ENCODE measurements at regions not wholly inside any gene's neighbourhood (a gene's known extent, or its start where the extent isn't known, plus 50 kb on each side); places are given as distances from the start of the nearest gene placed in this dataset.
"Not testable (repeated sequence)": the region's sequence is repeated elsewhere in the genome, so short reads cannot be mapped to it uniquely, and the experiment has no call there.

DNA sequence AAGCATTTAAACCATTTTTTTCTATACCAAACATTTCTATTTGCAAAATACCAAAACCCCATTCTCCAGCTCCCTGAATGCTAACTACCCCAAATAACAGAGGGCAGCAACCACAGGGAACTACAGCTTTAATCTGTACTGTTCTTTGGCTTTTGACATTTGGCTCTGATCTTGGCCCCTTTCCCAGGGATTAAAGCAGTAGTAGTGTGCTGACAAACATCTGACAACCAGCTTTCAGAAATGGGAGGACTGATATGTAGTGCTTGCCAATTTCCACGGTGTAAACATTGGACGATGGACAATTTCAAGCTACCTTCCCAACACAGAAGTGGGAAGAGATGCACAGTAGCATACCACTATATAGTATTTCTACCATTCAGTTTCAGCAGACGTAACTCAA is 88.4 kb upstream of the TEAD1 start:
- DNase-seq (ENCODE audit: extremely low read depth, low read depth), result no peak

DNA sequence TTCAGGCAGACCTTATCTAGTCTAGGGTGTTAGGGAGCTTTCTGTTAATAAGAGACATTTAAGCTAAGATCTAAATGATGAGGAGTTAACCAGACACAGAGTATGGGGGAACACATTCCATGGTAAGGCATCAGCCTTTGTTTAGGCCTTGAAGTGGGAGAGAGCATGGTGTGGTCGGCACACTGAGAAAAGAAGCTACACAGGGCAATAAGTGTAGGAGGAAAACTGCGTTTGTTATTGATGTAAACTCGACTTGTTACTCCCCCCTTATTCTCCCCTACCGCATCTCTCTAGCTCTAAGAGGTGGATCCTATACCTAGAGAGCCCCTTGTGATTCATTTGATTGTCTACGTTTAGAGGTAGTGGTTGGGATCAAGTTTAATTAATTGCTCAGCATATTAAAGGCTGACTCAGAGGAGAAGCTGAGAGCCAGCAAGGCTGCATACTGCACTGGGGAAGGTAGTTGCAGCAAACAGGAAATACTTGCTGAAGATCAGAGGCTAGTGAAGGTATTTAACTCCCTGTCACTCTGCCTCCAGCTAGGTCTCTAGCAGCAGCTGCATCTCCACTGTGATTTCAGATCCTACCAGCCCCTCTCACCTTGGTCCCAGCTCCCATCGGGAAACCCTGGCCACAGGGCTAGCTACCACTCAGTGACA is 86.8 kb upstream of the TEAD1 start:
- DNase-seq (ENCODE audit: extremely low read depth, low read depth), result no peak

DNA sequence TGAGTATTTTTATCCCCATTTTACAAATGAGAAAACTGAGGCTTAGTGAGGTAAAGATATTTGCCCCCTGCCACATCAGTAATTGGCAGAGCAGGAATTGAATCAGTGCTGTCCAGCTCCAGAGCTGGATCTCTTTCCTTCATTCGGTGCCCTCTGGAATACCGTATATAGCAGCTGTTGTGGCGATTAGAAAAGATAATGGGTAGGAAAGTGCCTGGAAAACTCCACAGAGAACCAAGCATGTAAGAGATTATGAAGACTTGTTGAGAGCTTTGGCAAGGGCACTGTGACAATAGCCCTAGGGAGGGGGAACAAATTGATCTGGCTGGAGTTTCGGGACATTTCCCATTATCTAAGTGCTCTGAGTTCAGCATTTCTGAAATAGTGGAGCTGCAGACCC is 82.5 kb upstream of the TEAD1 start:
- no peak for DNase-seq (ENCODE audit: extremely low read depth, low read depth)

DNA sequence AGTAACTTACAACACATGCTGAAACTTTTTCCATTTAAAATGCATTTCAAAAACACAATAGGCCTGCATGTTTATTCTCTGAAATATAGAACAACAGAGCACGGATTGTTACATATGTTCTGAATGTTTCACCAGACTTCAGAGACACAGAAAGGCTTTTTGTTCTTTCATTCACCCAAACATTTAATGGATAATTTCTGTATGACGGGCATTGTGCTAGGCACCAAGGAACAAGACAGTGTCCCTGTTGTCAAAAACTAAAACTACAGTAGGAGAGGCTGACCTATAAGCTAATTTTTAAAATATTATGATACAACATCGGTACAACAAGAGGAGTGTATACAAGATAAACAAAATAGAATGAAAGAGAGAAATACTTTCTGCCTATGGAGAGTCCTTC is 81.9 kb upstream of the TEAD1 start:
- no peak for DNase-seq (ENCODE audit: extremely low read depth, low read depth)

DNA sequence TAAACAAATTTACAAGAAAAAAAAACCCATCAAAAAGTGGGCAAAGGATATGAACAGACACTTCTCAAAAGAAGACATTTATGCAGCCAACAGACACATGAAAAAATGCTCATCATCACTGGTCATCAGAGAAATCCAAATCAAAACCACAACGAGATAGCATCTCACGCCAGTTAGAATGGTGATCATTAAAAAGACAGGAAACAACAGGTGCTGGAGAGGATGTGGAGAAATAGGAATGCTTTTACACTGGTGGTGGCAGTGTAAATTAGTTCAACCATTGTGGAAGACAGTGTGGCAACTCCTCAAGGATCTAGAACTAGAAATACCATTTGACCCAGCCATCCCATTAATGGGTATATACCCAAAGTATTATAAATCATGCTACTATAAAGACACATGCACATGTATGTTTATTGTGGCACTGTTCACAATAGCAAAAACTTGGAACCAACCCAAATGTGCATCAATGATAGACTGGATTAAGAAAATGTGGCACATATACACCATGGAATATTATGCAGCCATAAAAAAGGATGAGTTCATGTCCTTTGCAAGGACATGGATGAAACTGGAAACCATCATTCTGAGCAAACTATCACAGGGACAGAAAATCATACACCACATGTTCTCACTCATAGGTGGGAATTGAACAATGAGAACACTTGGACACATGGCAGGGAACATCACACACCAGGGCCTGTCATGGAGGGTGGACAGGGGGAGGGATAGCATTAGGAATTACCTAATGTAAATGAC is 79.0 kb upstream of the TEAD1 start:
- not testable (repeated sequence) for DNase-seq (ENCODE audit: extremely low read depth, low read depth)

DNA sequence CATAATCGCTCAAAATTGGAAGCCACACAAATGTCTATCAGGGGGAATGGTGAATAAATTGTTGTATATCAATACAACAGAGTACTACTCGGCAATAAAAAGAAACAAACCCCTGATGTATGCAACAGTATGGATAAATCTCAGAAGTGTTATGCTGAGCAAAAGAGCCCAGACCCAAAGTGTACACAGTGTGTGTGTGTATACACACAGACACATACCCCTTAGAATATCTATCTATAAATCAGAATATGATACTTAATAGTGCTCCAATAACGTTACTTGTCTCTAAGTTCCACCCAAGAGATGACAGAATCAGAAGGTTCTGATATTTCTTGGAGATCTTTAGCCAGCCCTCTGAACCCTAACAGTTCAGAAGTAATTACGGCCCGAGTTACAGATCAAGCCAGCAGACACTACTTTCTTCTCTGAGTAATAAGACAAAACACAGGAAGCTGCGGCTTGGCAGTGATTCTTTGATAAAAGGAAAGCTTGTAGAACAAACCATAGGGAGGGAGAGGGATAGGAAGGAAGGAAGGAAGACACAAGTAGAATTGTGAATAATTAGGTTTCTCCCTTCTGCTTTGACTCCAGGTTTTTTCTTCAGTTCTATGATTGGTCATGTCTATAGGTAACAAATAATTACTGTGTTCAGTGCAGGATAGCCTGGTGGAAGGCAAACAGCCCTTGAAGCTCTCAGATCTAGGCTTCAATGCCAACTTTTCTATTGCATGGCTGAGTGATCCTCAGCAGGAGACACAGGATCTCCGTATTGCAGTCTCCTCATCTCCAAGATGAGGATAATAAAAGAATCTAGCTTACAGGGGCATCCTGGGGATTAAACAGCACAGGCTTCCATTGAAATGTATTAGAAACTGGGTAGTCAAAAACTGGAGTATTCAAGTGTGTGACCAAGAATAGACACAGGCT is 75.6 kb upstream of the TEAD1 start:
- no peak for DNase-seq (ENCODE audit: extremely low read depth, low read depth)

DNA sequence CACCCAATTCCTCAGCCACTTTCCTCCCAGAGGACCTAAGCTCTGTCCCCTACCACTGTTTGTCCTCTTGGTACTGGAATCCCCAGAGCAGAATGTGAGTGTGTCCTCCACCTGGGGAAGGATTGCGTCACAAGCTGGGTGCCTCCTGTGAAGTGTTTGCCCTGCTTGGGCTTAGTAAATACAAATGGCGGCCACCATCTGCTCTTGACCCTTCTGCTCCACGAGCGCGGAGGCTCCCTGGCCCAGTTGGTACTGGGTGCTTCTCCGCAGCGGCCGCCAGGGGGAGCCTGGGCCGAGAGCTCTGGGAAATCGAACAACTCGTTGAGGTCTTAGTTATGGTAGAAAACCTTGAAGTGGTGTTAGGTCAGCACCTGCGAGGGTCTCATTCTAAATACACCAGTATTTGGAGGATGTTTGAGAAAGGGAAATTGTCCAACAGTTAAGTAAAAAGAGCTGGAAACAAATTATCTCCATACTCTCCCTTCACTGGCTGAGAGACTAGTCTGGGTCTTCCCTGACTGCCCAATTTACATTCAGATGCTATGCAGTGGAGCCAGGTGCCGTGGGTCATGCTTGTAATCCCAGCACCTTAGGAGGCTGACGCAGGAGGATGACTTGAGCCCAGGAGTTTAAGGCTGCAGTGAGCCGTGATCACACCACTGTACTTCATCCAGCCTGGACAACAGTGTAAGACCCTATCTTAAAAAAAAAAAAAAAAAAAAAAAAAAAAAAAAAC is 74.6 kb upstream of the TEAD1 start:
- DNase-seq (ENCODE audit: extremely low read depth, low read depth), result peak; percentile 26

DNA sequence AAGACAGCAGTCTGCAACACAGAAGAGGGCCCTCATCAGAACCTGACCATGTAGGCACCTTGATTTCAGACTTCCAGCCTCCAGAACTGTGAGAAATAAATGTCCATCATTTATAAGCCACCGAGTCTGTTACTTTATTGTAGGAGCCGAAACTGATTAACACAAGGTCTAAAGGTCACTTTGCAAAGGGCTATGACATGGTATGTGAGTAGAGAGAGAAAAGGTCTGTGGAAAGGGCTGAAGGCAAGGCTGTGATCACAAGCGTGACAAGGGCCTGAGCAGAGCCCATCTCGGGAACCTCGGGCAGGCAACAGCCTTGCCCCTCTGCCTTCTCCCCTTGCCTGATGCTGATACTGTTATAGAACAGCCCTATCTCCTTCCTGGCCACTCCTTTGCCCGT is 73.4 kb upstream of the TEAD1 start:
- no peak for DNase-seq (ENCODE audit: extremely low read depth, low read depth)

DNA sequence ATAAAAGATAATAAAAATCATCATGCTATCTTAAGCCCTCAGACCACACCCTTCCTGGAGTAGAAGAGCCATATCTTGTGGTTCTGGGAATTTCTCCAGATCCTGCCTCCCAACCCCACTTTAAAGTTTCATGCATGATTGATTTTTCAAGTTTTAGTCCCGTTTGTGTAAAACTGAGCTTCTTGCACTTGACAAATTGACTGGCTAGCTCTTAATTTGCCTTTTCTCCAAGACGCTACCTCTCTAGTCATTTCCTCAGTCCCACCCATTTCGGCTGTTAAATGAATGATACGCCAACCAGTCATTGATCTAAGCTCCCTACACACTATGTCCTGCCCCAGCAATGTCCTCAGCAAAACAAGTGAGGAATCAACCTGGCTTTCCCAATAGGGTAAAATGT is 71.8 kb upstream of the TEAD1 start:
- DNase-seq (ENCODE audit: extremely low read depth, low read depth), result no peak

DNA sequence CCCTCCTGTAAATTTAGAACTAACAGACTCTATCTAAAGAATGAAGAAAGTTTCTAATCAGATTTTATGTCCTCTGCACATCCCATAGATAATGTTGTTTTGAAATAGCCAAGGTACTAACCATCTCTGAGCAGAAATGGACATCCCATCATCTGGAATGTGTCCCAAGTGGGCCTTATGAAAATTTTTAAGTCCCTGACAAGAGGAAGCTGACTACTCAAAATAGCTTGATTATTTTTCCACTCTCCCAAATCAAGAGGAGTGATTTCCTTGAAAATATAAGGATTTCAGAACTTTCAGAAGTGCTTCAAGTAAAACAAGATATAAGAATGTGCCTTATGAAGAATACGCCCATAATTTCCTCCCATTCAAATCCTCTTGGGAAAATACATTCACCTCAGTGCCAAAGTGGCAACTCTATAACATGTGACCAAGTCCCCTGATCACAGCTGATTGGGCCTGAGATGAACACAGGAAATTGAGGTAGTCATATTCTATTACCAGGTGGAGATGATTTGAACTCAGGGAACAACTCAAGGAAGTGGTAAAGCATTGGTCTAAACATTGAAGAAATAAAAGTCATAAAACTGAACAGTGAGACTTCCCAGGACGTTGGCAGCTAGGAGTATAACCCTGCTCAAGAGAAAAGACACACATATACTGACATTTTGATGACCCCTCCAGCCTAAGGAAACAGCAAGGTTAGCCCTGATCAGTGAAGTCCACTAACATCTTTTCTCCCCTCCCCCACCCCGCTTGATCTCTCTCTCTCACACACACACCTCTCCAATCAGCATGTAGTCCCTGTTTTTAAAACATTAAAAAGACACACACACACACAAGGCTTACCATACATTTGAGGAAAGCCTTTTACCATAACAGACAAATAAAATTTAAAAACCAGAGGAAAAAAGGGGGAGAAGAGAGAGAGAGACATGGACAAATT is 70.8 kb upstream of the TEAD1 start:
- no peak for DNase-seq (ENCODE audit: extremely low read depth, low read depth)

DNA sequence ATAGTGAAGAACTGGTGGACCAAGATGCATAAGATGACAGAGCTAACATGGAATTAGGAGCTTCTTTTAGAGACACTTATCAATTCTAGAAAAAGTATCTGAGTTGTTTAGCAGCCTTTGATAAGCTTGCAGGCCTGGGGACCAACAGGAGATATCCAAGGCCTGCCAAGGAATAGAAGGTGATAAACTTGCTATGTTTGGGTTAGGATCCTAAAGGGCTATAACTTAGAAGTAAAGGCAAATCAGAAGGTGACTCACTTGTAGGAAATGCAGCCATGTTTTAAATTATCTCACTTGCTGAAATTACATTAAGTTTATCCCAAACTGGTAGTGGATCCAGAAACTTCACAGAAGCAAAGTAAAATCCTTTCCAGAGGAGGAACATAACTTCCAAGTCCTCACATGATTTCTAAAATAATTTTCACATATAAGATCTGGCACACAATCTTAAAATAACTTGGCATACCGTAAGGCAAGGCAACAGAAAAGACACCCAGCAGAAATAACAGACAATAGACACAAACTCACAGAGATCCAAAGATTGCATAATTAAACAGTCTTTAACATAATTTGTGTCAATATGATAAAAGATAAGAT is 69.6 kb upstream of the TEAD1 start:
- DNase-seq (ENCODE audit: extremely low read depth, low read depth), result no peak

DNA sequence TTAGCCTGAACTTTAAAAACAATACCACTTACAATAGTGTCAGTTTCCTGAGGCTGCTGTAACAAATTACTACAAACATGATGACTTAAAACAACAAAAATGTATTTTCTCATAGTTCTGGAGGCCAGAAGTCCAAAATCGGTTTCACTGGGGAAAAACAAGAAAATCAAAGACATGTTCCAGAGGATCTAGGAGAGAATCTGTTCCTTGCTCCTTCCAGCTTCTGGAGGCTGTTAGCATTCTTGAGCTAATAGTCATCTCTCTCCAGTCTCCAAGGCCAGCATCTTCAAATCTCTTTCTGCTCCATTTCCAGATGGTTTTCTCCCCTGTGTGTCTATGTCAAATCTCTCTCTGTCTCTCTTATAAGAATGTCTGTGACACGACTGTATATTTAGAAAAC is 67.6 kb upstream of the TEAD1 start:
- DNase-seq (ENCODE audit: extremely low read depth, low read depth), result no peak

DNA sequence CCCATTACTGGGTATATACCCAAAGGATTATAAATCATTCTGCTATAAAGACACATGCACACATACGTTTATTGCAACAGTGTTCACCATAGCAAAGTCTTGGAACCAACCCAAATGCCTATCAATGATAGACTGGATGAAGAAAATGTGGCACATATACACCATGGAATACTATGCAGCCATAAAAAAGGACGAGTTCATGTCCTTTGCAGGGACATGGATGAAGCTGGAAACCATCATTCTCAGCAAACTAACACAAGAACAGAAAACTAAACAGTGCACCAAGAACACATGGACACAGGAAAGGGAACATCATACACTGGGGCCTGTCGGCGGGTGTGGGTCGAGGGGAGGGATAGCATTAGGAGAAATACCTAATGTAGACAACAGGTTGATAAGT is 65.5 kb upstream of the TEAD1 start:
- not testable (repeated sequence) for DNase-seq (ENCODE audit: extremely low read depth, low read depth)

DNA sequence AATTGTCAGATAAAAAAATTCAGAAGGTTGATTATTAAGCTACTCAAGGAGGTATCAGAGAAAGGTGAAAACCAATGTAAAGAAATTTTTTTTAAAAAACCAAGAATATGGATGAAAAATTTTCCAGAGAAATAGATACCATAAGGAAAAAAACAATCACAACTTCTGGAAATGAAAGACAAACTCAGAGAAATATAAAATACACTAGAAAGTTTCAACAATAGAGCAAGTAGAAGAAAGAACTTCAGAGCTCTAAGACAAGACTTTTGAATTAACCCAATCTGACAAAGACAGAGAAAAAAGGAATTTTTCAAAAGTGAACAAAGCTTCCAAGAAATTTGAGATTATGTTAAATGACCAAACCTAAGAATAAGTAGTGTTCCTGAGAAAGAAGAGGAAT is 62.9 kb upstream of the TEAD1 start:
- no peak for DNase-seq (ENCODE audit: extremely low read depth, low read depth)

DNA sequence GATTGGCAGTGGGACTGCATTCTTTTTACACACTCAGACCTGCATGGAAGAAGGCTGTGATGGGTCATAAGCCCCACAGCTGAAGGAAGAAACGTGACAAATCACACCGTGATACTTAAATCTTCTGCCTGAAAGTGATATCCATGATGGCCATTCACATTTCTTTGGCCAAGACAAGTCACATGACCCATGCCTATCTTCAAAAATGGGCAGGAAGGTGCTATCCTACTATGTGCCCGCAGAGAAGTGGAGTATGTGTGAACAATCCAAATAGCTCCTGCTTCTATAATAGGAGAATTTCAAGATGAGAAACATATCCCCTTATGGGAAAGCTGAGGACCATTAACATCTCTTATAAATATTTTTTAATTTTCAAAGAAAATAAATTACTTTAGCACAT is 56.6 kb upstream of the TEAD1 start:
- no peak for DNase-seq (ENCODE audit: extremely low read depth, low read depth)

DNA sequence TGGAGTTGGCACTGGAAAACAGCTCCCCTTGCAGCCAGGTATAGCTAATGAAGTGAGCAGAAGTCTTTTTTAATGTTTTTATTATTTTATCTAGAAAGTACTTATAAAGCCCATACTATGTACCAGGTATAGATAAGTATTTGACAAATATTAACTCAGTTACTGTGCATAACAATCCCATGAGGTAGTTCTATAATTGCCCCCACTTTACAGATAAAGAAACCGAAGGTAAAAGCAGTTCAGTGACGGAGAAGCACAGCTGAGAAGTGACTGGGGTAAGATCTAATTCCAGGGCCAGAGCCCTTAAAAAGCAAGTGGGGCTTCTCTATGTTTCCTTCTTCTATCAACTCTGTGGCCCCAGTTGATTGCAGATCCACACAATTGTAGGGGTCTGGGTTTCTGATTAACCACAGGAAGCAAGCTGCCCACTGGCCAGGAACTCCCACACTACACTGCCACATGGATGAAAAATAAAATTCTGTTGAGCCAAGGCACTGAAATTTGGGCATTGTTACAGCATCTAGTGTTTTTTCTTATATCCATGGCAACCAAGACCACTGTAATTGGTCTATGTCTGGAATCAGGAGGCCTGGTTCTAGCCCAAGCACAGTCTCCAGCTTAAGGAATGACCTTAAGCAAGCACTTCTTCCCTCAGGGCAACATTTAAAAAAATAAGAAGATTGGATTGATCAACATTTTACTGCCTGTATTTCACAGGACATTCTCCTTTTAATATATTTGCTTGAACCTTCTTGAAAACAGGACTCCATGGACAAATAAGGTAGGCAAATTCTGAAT is 55.3 kb upstream of the TEAD1 start:
- DNase-seq (ENCODE audit: extremely low read depth, low read depth), result no peak

DNA sequence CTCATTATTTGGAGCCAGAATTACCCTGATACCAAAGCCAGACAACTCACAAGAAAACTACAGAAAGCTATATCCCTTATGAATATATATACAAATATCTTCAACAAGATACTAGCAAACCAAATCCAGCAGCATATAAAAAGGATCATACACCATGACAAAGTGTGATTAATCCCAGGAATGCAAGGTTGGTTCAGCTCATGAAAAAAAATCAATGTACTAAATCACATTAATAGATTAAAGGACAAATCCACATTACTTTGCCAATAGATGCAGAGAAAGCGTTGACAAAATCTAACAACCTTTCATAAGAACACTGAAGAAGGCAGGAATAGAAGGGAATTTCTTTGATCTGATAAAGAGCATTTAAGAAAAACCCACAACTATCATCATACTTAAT is 50.4 kb upstream of the TEAD1 start:
- DNase-seq (ENCODE audit: extremely low read depth, low read depth), result no peak
